ENCODE measurements at regions not wholly inside any gene's neighbourhood (a gene's known extent, or its start where the extent isn't known, plus 50 kb on each side); places are given as distances from the start of the nearest gene placed in this dataset.

- no peak for TF ChIP-seq JUN (IDR thresholded peaks at IDR 0.05)
- no peak for TF ChIP-seq JUNB (IDR thresholded peaks at IDR 0.05)
- TF ChIP-seq CEBPB (IDR thresholded peaks at IDR 0.05) = no peak
- TF ChIP-seq RFX5 (IDR thresholded peaks at IDR 0.05) = no peak
- TF ChIP-seq HOXA7 (CRISPR knock-in tag; IDR thresholded peaks at IDR 0.05) = no peak
- no peak for TF ChIP-seq RAD21 (conservative IDR thresholded peaks at IDR 0.05 in 1 of 2, IDR thresholded peaks at IDR 0.05 in 1 of 2)
- no peak for TF ChIP-seq REST (IDR thresholded peaks at IDR 0.05)
- TF ChIP-seq HDAC2 (IDR thresholded peaks at IDR 0.05) = no peak
- no peak for TF ChIP-seq NPAS2 (CRISPR knock-in tag; IDR thresholded peaks at IDR 0.05; ENCODE audit: borderline replicate concordance)
- no peak for TF ChIP-seq TP53 (CRISPR knock-in tag; IDR thresholded peaks at IDR 0.05)
- TF ChIP-seq MAFK (IDR thresholded peaks at IDR 0.05; ENCODE audit: partially characterized antibody) = no peak
- TF ChIP-seq POLR2AphosphoS2 (conservative IDR thresholded peaks at IDR 0.05; ENCODE audit: low read length) = no peak
- TF ChIP-seq ZSCAN20 (CRISPR knock-in tag; IDR thresholded peaks at IDR 0.05) = no peak
- no peak for TF ChIP-seq CBX2 (IDR thresholded peaks at IDR 0.05; ENCODE audit: borderline replicate concordance, low read depth)
- no peak for TF ChIP-seq ZFP36 (IDR thresholded peaks at IDR 0.05; ENCODE audit: borderline replicate concordance, partially characterized antibody)
- no peak for TF ChIP-seq SMC3 (IDR thresholded peaks at IDR 0.05)
- TF ChIP-seq ZNF302 (CRISPR knock-in tag; IDR thresholded peaks at IDR 0.05) = no peak
- no peak for TF ChIP-seq FOXS1 (CRISPR knock-in tag; IDR thresholded peaks at IDR 0.05)
- TF ChIP-seq POLR2A (IDR thresholded peaks at IDR 0.05; ENCODE audit: low read length) = no peak
- no peak for TF ChIP-seq HEYL (CRISPR knock-in tag; IDR thresholded peaks at IDR 0.05)
- Histone ChIP-seq H3K27ac (no peak overlapping the region), H3K4me1 (no peaks in the 10 kb centered on the region), H3K4me3 (no peak overlapping the region), H3K9me3 (peaks cover 67% of the 10 kb centered on the region), H3K4me2 (no peak overlapping the region)
- CTCF ChIA-PET = no interaction called here
- no peak for FAIRE-seq
- POLR2A ChIA-PET = no interaction called here
- 4% methylated on average over 3 of the region's 3 CpGs for WGBS (ENCODE audit: missing lambda C conversion rate)
- ATAC-seq = no peak
- DNase-seq (ENCODE audit: low read depth in 1 of 2, low spot score in 1 of 2) = no peak
These were observed 52.3 kb upstream of the USP29 start for GRCh38 chr19:57067440-57067839.

DNA sequence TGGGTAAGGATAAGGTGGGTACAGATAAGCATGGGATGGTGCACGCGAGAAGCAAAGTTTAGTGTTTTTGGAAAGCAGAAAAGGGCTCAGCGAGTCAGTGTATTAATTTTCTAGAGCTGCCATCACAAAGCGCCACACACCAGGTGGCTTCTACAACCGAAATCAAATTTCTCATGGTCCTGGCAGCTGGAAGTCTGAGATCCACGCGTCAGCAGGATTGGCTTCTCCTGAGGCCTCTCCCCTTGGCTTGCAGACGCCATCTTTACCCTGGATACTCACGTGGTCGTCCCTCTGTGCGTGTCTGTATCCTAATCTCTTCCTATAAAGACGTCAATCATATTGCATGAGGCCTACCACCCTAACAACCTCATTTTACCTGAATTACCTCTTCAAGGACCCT is 51.5 kb upstream of the USP29 start:
- FAIRE-seq (no peak), ATAC-seq (no peak), DNase-seq (ENCODE audit: low read depth in 1 of 2, low spot score in 1 of 2) (no peak)
- no peaks in the 10 kb centered on the region for H3K4me1 ChIP-seq
- TF ChIP-seq, protein P1, sequence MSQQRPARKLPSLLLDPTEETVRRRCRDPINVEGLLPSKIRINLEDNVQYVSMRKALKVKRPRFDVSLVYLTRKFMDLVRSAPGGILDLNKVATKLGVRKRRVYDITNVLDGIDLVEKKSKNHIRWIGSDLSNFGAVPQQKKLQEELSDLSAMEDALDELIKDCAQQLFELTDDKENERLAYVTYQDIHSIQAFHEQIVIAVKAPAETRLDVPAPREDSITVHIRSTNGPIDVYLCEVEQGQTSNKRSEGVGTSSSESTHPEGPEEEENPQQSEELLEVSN (IDR thresholded peaks at IDR 0.05; ENCODE audit: borderline replicate concordance, low read depth) = no peak
- TF ChIP-seq RNF2 (IDR thresholded peaks at IDR 0.05; ENCODE audit: borderline replicate concordance, low read depth) (no peak), JUNB (IDR thresholded peaks at IDR 0.05) (no peak), CBX8 (IDR thresholded peaks at IDR 0.05) (no peak), MAFK (IDR thresholded peaks at IDR 0.05; ENCODE audit: partially characterized antibody) (no peak), CHD2 (IDR thresholded peaks at IDR 0.05; ENCODE audit: low read length, partially characterized antibody) (no peak), ATOH8 (CRISPR knock-in tag; IDR thresholded peaks at IDR 0.05; ENCODE audit: low read depth) (no peak), HOXA7 (CRISPR knock-in tag; IDR thresholded peaks at IDR 0.05) (no peak), RCOR1 (IDR thresholded peaks at IDR 0.05; ENCODE audit: low read depth, low read length) (no peak), ZFP36 (IDR thresholded peaks at IDR 0.05; ENCODE audit: borderline replicate concordance, partially characterized antibody) (no peak), KDM5A (IDR thresholded peaks at IDR 0.05) (no peak), HEYL (CRISPR knock-in tag; IDR thresholded peaks at IDR 0.05) (no peak), MAZ (IDR thresholded peaks at IDR 0.05; ENCODE audit: borderline replicate concordance, low read depth, low read length) (no peak), PHF8 (IDR thresholded peaks at IDR 0.05; ENCODE audit: borderline replicate concordance, low read depth) (no peak), FOSL2 (IDR thresholded peaks at IDR 0.05) (no peak), FOSL2 (CRISPR knock-in tag; IDR thresholded peaks at IDR 0.05) (no peak), HOXB13 (CRISPR knock-in tag; IDR thresholded peaks at IDR 0.05; ENCODE audit: low read depth) (no peak)
- TF ChIP-seq, protein P2, sequence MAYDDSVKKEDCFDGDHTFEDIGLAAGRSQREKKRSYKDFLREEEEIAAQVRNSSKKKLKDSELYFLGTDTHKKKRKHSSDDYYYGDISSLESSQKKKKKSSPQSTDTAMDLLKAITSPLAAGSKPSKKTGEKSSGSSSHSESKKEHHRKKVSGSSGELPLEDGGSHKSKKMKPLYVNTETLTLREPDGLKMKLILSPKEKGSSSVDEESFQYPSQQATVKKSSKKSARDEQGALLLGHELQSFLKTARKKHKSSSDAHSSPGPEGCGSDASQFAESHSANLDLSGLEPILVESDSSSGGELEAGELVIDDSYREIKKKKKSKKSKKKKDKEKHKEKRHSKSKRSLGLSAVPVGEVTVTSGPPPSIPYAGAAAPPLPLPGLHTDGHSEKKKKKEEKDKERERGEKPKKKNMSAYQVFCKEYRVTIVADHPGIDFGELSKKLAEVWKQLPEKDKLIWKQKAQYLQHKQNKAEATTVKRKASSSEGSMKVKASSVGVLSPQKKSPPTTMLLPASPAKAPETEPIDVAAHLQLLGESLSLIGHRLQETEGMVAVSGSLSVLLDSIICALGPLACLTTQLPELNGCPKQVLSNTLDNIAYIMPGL (CRISPR knock-in tag; IDR thresholded peaks at IDR 0.05; ENCODE audit: borderline replicate concordance) = no peak
- H3K9me3 ChIP-seq = peaks cover 65% of the 10 kb centered on the region
- ChIA-PET CTCF (no interaction called here), POLR2A (no interaction called here)
- H3K27ac ChIP-seq = no peak overlapping the region
- H3K4me2 ChIP-seq = no peak overlapping the region
- 35% methylated on average over 12 of the region's 12 CpGs for WGBS (ENCODE audit: missing lambda C conversion rate)
- no peak overlapping the region for H3K4me3 ChIP-seq

Measured in A549 (cell line).